Ishikawa (cell line): ENCODE measurements at regions not wholly inside any gene's neighbourhood (a gene's known extent, or its start where the extent isn't known, plus 50 kb on each side); places are given as distances from the start of the nearest gene placed in this dataset.

Experiments
- CEBPB ChIP-seq: IDR thresholded peaks from 2 replicates; pipeline ENCODE4 v1.6.1; 2012
- CREB1 ChIP-seq: IDR thresholded peaks from 2 replicates; pipeline ENCODE4 v1.6.1; 2012; ENCODE audit warnings: low read depth
- EGR1 ChIP-seq: IDR thresholded peaks from 2 replicates; pipeline ENCODE4 v1.6.1; 2012
- EP300 ChIP-seq: IDR thresholded peaks from 2 replicates; pipeline ENCODE4 v1.6.1; 2012; ENCODE audit warnings: borderline replicate concordance
- FOXM1 ChIP-seq: IDR thresholded peaks from 2 replicates; pipeline ENCODE4 v1.6.1; 2012; ENCODE audit warnings: low read depth, borderline replicate concordance
- MAX ChIP-seq: IDR thresholded peaks from 2 replicates; pipeline ENCODE4 v1.6.1; 2012
- NFIC ChIP-seq: IDR thresholded peaks from 2 replicates; pipeline ENCODE4 v1.6.1; 2012
- TAF1 ChIP-seq: IDR thresholded peaks from 2 replicates; pipeline ENCODE4 v1.6.1; 2012; ENCODE audit warnings: low read depth, mild to moderate bottlenecking
- TCF12 ChIP-seq: IDR thresholded peaks from 2 replicates; pipeline ENCODE4 v1.6.1; 2012; ENCODE audit warnings: low read depth
- TEAD4 ChIP-seq: IDR thresholded peaks from 2 replicates; pipeline ENCODE4 v1.6.1; 2012
- USF1 ChIP-seq: IDR thresholded peaks from 2 replicates; pipeline ENCODE4 v1.6.1; 2012
- YY1 ChIP-seq: IDR thresholded peaks from 2 replicates; pipeline ENCODE4 v1.6.1; 2012; ENCODE audit warnings: low read depth
- TF ChIP-seq, protein P1 (sequence below): IDR thresholded peaks from 2 replicates; pipeline ENCODE4 v1.6.1; 2012; ENCODE audit warnings: low read depth, mild to moderate bottlenecking

- TF ChIP-seq YY1, result no peak
- TF ChIP-seq, protein P1, sequence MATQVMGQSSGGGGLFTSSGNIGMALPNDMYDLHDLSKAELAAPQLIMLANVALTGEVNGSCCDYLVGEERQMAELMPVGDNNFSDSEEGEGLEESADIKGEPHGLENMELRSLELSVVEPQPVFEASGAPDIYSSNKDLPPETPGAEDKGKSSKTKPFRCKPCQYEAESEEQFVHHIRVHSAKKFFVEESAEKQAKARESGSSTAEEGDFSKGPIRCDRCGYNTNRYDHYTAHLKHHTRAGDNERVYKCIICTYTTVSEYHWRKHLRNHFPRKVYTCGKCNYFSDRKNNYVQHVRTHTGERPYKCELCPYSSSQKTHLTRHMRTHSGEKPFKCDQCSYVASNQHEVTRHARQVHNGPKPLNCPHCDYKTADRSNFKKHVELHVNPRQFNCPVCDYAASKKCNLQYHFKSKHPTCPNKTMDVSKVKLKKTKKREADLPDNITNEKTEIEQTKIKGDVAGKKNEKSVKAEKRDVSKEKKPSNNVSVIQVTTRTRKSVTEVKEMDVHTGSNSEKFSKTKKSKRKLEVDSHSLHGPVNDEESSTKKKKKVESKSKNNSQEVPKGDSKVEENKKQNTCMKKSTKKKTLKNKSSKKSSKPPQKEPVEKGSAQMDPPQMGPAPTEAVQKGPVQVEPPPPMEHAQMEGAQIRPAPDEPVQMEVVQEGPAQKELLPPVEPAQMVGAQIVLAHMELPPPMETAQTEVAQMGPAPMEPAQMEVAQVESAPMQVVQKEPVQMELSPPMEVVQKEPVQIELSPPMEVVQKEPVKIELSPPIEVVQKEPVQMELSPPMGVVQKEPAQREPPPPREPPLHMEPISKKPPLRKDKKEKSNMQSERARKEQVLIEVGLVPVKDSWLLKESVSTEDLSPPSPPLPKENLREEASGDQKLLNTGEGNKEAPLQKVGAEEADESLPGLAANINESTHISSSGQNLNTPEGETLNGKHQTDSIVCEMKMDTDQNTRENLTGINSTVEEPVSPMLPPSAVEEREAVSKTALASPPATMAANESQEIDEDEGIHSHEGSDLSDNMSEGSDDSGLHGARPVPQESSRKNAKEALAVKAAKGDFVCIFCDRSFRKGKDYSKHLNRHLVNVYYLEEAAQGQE, result no peak
- TF ChIP-seq MAX, result no peak
- no peak for TF ChIP-seq CREB1
- no peak for TF ChIP-seq NFIC
- no peak for TF ChIP-seq EP300
- TF ChIP-seq TEAD4, result no peak
- TF ChIP-seq EGR1, result no peak
- no peak for TF ChIP-seq TAF1
- no peak for TF ChIP-seq FOXM1
- TF ChIP-seq CEBPB, result no peak
- TF ChIP-seq USF1, result no peak
- no peak for TF ChIP-seq TCF12
Measured at GRCh38 chr15:87215100-87215499, 1041.4 kb downstream of the NTRK3 start.
